Mesothelial cell of epicardium (in vitro differentiated cells): ENCODE measurements at regions not wholly inside any gene's neighbourhood (a gene's known extent, or its start where the extent isn't known, plus 50 kb on each side); places are given as distances from the start of the nearest gene placed in this dataset.

Experiments
- DNase-seq, 2 experiments: peaks; one replicate each; pipeline ENCODE4 v3.0.0; 2021; ENCODE audit warnings: low spot score in 2 of 2; ENCODE audit not compliant: unreplicated experiment in 2 of 2
- H3K27ac Mint-ChIP-seq: 2 replicates; pipeline ENCODE4 v1.8.0; 2021; ENCODE audit warnings: mixed read lengths
- H3K27me3 Mint-ChIP-seq: 2 replicates; pipeline ENCODE4 v1.8.0; 2021; ENCODE audit warnings: low read depth, mixed read lengths
- H3K36me3 Mint-ChIP-seq: 2 replicates; pipeline ENCODE4 v1.8.0; 2021; ENCODE audit warnings: mixed read lengths
- H3K4me1 Mint-ChIP-seq: 2 replicates; pipeline ENCODE4 v1.8.0; 2021; ENCODE audit warnings: mixed read lengths
- H3K4me3 Mint-ChIP-seq: 2 replicates; pipeline ENCODE4 v1.8.0; 2021; ENCODE audit warnings: mild to moderate bottlenecking, moderate library complexity, mixed read lengths
- H3K9me3 Mint-ChIP-seq: 2 replicates; pipeline ENCODE4 v1.8.0; 2021; ENCODE audit warnings: mixed read lengths
- CTCF ChIP-seq: fragments of 200-600 bp; sonication (generic); IDR thresholded peaks from one replicate; pipeline ENCODE4 v1.5.0; 2021; ENCODE audit warnings: antibody characterized with exemption; ENCODE audit not compliant: unreplicated experiment

GRCh38 chr6:169324656-169325459, 71.2 kb upstream of the THBS2 start:
- DNase-seq, result no peak
- Mint-ChIP-seq H3K27me3 (no peaks in the 10 kb centered on the region), H3K9me3 (peaks cover 5% of the 10 kb centered on the region), H3K27ac (no peak overlapping the region), H3K4me1 (peaks cover 5% of the 10 kb centered on the region), H3K36me3 (no peaks in the 10 kb centered on the region), H3K4me3 (no peak overlapping the region)
- TF ChIP-seq CTCF, result no peak

- Mint-ChIP-seq H3K27ac (no peak overlapping the region), H3K36me3 (no peaks in the 10 kb centered on the region), H3K4me1 (peaks cover 5% of the 10 kb centered on the region), H3K4me3 (no peak overlapping the region), H3K9me3 (peaks cover under 1% of the 10 kb centered on the region), H3K27me3 (no peaks in the 10 kb centered on the region)
- no peak for TF ChIP-seq CTCF
- DNase-seq, result no peak
Observed at GRCh38 chr6:169324086-169324485, 70.4 kb upstream of the THBS2 start.

- Mint-ChIP-seq H3K9me3 (no peaks in the 10 kb centered on the region), H3K4me3 (no peak overlapping the region), H3K27me3 (no peaks in the 10 kb centered on the region), H3K36me3 (no peaks in the 10 kb centered on the region), H3K4me1 (peaks cover 2% of the 10 kb centered on the region), H3K27ac (no peak overlapping the region)
- TF ChIP-seq CTCF, result no peak
- DNase-seq, result no peak
Observed at GRCh38 chr6:169323221-169323620, 69.6 kb upstream of the THBS2 start.

GRCh38 chr6:169321546-169321945, 67.9 kb upstream of the THBS2 start:
- H3K9me3 Mint-ChIP-seq, result no peaks in the 10 kb centered on the region

GRCh38 chr6:169320013-169320412, 66.4 kb upstream of the THBS2 start:
- Mint-ChIP-seq H3K27me3 (no peaks in the 10 kb centered on the region), H3K36me3 (no peaks in the 10 kb centered on the region), H3K9me3 (no peaks in the 10 kb centered on the region), H3K4me1 (peaks cover 2% of the 10 kb centered on the region), H3K27ac (no peak overlapping the region), H3K4me3 (no peak overlapping the region)
- no peak for DNase-seq
- no peak for TF ChIP-seq CTCF

More at GRCh38 chr6:169321546-169321945, 67.9 kb upstream of the THBS2 start:
- no peak for DNase-seq
- Mint-ChIP-seq H3K4me3 (no peak overlapping the region), H3K36me3 (no peaks in the 10 kb centered on the region), H3K27me3 (no peaks in the 10 kb centered on the region), H3K4me1 (peaks cover 2% of the 10 kb centered on the region), H3K27ac (no peak overlapping the region)
- no peak for TF ChIP-seq CTCF
